NCI-H2196 (cell line): ENCODE measurements at regions not wholly inside any gene's neighbourhood (a gene's known extent, or its start where the extent isn't known, plus 50 kb on each side); places are given as distances from the start of the nearest gene placed in this dataset.

ENCODE experiments used
- DNase-seq: peaks from one replicate; lab custom pipeline; 2025; ENCODE audit not compliant: unreplicated experiment; lab: John Stamatoyannopoulos, UW

- DNase-seq = no peak
Measured at GRCh38 chr2:156695020-156695419, 258.8 kb downstream of the GPD2 start.

DNA sequence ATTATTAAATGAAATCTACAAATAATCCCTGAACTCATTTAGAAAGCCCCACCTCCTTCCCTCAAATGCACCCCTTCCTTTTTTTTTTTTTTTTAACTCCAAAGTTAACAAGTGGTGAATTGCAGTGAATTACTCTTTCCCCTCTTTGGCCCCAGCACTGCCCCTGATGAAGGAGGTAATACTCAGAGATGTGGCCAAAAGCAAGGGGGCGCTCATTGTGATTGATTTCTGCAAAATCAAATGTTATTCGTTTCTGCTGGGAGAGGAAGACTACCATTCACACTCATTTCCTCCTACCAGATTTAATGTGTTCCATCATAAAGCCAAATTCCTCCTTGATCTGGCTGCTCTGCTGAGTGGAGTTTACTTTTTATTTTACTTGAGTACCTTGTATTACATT lies 259.4 kb downstream of the GPD2 start:
- no peak for DNase-seq

- no peak for DNase-seq
Measured at GRCh38 chr2:156697906-156698305, 261.7 kb downstream of the GPD2 start.

GRCh38 chr2:156700681-156701080 lies 264.5 kb downstream of the GPD2 start:
- DNase-seq = no peak

- DNase-seq = no peak
Measured at GRCh38 chr2:156702541-156702940, 266.4 kb downstream of the GPD2 start.

- DNase-seq = no peak
Measured at GRCh38 chr2:156703642-156704041, 267.5 kb downstream of the GPD2 start.

- no peak for DNase-seq
Measured at GRCh38 chr2:156704132-156704531, 268.0 kb downstream of the GPD2 start.

DNA sequence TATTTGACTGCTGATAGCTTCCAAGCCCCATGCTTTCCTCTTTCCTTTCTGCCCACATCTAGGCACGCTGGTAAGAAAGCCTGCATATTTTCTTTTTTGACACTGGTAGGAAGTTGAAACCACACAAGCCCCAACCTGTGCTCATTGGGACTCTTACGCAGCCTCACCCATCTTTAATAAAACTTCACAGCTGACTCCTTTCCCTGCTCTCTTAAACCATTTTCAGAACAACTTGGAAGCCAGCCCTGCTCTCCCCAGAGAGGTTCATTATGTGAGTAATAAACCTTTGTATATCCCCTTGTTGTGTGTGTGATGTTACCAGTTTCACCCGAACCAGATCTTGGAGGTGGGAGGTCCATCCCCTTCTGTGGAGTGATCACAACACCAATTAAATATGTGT lies 268.4 kb downstream of the GPD2 start:
- DNase-seq = no peak

DNA sequence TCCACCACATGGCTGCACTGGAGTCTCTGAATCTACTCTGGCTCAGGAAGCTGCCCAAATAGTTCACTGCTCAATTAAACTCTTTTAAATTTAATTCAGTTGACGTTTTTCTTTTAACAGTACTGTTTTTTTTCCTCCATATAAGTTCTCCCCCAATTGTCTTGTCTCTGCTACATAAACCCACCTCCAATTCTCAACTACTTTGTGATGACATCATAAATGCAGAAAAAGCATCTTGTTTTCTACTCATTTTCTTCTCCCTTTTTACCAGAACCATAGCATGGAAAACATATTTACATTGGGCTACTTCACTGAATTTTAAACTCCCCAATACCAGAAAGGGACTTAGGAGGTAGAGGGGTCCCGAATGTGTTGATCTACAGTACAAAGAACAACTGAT lies 270.4 kb downstream of the GPD2 start:
- DNase-seq = no peak

DNA sequence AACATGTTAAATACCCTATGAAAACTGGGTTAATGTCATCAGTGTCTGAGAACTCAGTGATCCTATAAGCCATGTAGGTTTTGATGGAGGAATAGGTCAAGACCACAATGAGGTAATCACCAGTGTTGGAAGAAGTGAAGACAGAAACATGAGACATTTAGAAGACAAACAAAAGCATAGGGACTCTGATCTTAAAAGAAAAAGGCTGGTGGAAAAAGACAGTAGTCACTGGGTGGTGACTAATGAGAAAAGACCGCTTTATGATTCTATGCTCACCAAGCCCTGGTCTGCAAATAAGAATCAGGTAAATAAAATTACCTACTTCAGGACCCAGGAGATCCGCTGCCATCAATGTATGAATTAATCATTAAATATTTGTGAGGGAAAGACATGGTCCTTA lies 271.9 kb downstream of the GPD2 start:
- DNase-seq = no peak

GRCh38 chr2:156709091-156709490 lies 272.9 kb downstream of the GPD2 start:
- no peak for DNase-seq

DNA sequence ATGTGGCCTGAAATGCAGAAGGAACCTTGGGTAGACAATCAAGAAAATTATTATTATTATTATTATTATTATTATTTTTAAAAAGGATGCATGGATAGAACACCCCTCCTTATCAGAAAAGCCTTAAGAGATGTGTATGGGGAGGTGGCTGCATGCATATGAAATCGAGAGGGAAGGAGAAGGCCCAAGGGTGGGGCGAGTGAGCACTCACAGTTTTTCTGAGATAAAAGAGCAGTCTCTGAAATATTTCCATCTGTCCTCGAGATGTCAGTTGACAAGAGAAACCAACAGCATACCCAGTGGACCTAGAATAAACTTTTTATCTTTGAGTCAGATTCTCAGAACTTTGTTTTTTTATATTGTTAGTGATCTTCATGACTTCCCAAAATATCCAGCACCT lies 282.9 kb downstream of the GPD2 start:
- no peak for DNase-seq

GRCh38 chr2:156727867-156728266 lies 291.7 kb downstream of the GPD2 start:
- DNase-seq = no peak

DNA sequence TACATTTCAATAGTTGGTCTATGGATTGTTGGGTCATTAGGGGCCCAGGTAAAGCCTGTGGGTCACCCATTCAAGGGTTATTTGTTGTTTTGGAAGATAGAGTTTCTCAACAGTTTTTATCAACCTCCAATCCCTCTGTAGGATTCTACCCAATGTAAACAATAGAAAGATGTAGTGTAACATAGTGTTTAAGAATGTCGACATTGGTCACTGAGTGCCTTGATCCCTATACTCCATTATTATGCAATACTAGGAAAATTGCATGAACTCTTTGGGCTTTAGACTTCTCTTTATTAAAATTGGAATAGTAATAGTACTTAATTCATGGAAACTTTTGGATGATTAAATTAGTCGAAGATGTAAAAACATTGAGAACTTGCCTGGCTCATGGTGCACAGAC lies 292.1 kb downstream of the GPD2 start:
- DNase-seq = no peak

GRCh38 chr2:156731506-156731905 lies 295.3 kb downstream of the GPD2 start:
- DNase-seq = no peak

DNA sequence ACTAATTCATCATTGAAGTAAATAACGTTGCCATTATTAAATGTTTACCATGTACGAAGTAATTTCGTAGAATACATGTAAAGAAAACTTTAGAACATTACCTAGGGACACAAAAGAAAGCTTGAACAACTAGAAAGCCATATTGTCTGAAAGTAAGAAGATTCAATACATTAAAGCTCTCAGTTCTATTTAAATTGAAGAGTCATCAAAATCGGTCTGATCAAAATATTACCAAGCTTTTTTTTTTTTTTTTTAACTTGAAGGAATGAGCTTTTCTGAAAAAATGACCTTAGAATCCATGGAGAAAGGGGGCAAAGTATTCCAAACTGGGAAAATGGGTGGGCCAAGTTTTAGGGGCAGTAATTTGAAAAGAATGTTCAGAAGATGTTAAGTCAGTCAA lies 300.8 kb downstream of the GPD2 start:
- DNase-seq = no peak

- no peak for DNase-seq
Measured at GRCh38 chr2:156739301-156739700, 303.1 kb downstream of the GPD2 start.

DNA sequence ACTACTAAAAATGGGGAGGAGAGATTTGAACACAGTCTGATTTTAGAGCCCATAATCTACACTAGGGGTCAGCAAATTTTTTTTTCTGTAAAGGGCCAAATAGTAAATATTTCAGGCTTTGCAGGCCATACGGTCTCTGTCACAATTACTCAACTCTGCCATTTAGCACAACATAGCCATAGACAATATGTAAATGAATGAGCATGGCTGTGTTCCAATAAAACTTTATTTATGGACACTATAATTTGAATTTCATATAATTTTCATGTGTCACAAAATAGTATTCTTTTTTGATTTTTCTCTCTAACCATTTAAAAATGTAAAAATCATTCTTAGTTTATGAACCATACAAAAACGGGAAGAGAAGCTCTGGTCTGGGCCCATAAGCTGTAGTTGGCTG lies 309.4 kb downstream of the GPD2 start:
- DNase-seq = no peak

- DNase-seq = no peak
Measured at GRCh38 chr2:156748221-156748620, 312.0 kb downstream of the GPD2 start.

DNA sequence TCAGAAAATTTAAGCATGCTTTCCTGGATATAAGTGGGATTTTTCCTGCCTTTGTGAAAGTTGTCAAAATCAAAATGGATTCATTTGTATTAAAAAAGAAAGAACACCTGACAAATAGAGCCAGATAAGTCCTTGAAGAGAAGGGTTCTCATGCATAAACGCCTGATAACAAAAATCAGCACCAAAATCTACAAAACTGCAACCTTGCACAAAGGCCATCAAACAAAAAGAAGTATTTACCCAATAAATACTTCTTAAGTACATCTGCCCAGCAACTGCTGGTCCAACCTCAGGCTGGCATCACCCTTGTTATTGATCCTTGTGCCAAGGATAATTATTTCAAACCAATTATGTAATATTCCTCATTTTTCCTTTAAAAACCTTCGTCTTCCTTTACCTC lies 315.9 kb downstream of the GPD2 start:
- DNase-seq = no peak

GRCh38 chr2:156753766-156754165 lies 317.6 kb downstream of the GPD2 start:
- DNase-seq = no peak

DNA sequence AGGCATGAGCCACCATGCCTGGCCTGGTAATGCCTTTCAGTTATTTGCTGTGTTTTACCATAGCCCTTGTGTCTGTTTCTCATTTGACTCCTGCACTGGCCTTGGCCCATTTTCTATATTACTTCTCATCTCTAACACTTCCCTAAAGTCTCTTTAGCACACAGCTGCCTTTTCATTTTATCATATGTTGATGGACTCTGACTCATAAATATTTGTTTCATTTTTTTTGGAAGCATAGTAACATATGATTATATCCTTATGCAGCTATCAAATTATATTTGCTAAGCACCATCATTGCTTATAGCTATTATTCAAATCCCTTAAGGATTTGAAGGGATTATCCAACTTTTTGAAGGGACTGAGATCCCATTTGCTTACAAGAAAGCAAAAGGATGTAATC lies 320.3 kb downstream of the GPD2 start:
- DNase-seq = no peak

- no peak for DNase-seq
Measured at GRCh38 chr2:156763174-156763573, 327.0 kb downstream of the GPD2 start.

DNA sequence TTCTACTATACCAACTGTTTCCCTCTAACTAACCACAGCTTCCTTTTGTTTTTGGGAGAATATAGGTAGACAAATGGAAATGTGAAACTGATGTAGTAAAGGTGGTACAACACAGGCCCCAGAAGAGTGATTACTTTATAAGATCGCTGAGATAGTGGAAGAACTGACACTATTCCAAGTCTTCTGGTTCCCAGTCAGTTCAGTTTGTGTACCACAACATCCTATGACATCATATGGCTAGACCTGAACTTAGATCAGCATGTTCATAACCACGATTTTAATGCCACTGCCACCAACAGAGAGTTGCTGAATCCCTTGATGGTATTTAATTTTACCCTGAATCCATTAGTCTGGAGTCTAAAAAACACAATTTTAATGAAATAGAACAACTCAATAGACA lies 328.9 kb downstream of the GPD2 start:
- DNase-seq = no peak
